ENCODE measurements at regions not wholly inside any gene's neighbourhood (a gene's known extent, or its start where the extent isn't known, plus 50 kb on each side); places are given as distances from the start of the nearest gene placed in this dataset.

- DNase-seq (ENCODE audit: low read depth), result no peak
- H3K36me3 ChIP-seq (ENCODE audit: control insufficient read depth, insufficient read depth, low read length), result no peaks in the 10 kb centered on the region
Observed at GRCh38 chr3:124261306-124261705, 269.4 kb upstream of the ROPN1 start.

GRCh38 chr3:124263168-124263567 lies 271.2 kb upstream of the ROPN1 start:
- Histone ChIP-seq H3K36me3 (ENCODE audit: control insufficient read depth, insufficient read depth, low read length) (no peaks in the 10 kb centered on the region), H3K27me3 (ENCODE audit: control insufficient read depth, insufficient read depth, low read length) (no peaks in the 10 kb centered on the region), H3K4me3 (ENCODE audit: low read depth, low read length) (no peak overlapping the region)
- no peak for TF ChIP-seq CTCF (IDR thresholded peaks at IDR 0.05; ENCODE audit: insufficient read depth, low read length, poor library complexity, severe bottlenecking)
- peak; percentile 88 for DNase-seq (ENCODE audit: low read depth)

More at GRCh38 chr3:124261306-124261705, 269.4 kb upstream of the ROPN1 start:
- no peak for TF ChIP-seq CTCF (IDR thresholded peaks at IDR 0.05; ENCODE audit: insufficient read depth, low read length, poor library complexity, severe bottlenecking)
- Histone ChIP-seq H3K27me3 (ENCODE audit: control insufficient read depth, insufficient read depth, low read length) (no peaks in the 10 kb centered on the region), H3K4me3 (ENCODE audit: low read depth, low read length) (no peak overlapping the region)

- TF ChIP-seq CTCF (IDR thresholded peaks at IDR 0.05; ENCODE audit: insufficient read depth, low read length, poor library complexity, severe bottlenecking), result no peak
- Histone ChIP-seq H3K4me3 (ENCODE audit: low read depth, low read length) (no peak overlapping the region), H3K27me3 (ENCODE audit: control insufficient read depth, insufficient read depth, low read length) (no peaks in the 10 kb centered on the region), H3K36me3 (ENCODE audit: control insufficient read depth, insufficient read depth, low read length) (no peaks in the 10 kb centered on the region)
- DNase-seq (ENCODE audit: low read depth), result no peak
Observed at GRCh38 chr3:124264346-124264745, 272.4 kb upstream of the ROPN1 start.

GRCh38 chr3:124266487-124266886 lies 274.6 kb upstream of the ROPN1 start:
- H3K27me3 ChIP-seq (ENCODE audit: control insufficient read depth, insufficient read depth, low read length), result no peaks in the 10 kb centered on the region
- H3K36me3 ChIP-seq (ENCODE audit: control insufficient read depth, insufficient read depth, low read length), result no peaks in the 10 kb centered on the region
- no peak for DNase-seq (ENCODE audit: low read depth)
- no peak overlapping the region for H3K4me3 ChIP-seq (ENCODE audit: low read depth, low read length)
- no peak for TF ChIP-seq CTCF (IDR thresholded peaks at IDR 0.05; ENCODE audit: insufficient read depth, low read length, poor library complexity, severe bottlenecking)

- Histone ChIP-seq H3K4me3 (ENCODE audit: low read depth, low read length) (no peak overlapping the region), H3K27me3 (ENCODE audit: control insufficient read depth, insufficient read depth, low read length) (no peaks in the 10 kb centered on the region), H3K36me3 (ENCODE audit: control insufficient read depth, insufficient read depth, low read length) (no peaks in the 10 kb centered on the region)
- no peak for DNase-seq (ENCODE audit: low read depth)
- no peak for TF ChIP-seq CTCF (IDR thresholded peaks at IDR 0.05; ENCODE audit: insufficient read depth, low read length, poor library complexity, severe bottlenecking)
Observed at GRCh38 chr3:124267406-124267805, 275.5 kb upstream of the ROPN1 start.

GRCh38 chr3:124268355-124268754 lies 276.4 kb upstream of the ROPN1 start:
- TF ChIP-seq CTCF (IDR thresholded peaks at IDR 0.05; ENCODE audit: insufficient read depth, low read length, poor library complexity, severe bottlenecking), result no peak
- no peak overlapping the region for H3K4me3 ChIP-seq (ENCODE audit: low read depth, low read length)
- H3K27me3 ChIP-seq (ENCODE audit: control insufficient read depth, insufficient read depth, low read length), result no peaks in the 10 kb centered on the region
- no peaks in the 10 kb centered on the region for H3K36me3 ChIP-seq (ENCODE audit: control insufficient read depth, insufficient read depth, low read length)
- DNase-seq (ENCODE audit: low read depth), result no peak
